Neuron (in vitro differentiated cells): ENCODE measurements at regions not wholly inside any gene's neighbourhood (a gene's known extent, or its start where the extent isn't known, plus 50 kb on each side); places are given as distances from the start of the nearest gene placed in this dataset.

Experiments
- H2AFZ ChIP-seq: one replicate; pipeline ENCODE4 v1.6.1; 2013; ENCODE audit warnings: low read depth, mild to moderate bottlenecking, inconsistent platforms, low read length, moderate library complexity
- H3K27me3 ChIP-seq: one replicate; pipeline ENCODE4 v1.6.1; 2013; ENCODE audit warnings: low read length; ENCODE audit not compliant: insufficient read depth
- H3K36me3 ChIP-seq: one replicate; pipeline ENCODE4 v1.6.1; 2013; ENCODE audit warnings: low read length; ENCODE audit not compliant: insufficient read depth
- H3K4me1 ChIP-seq: one replicate; pipeline ENCODE4 v1.6.1; 2013; ENCODE audit warnings: low read length; ENCODE audit not compliant: insufficient read depth
- H3K4me3 ChIP-seq: 2 replicates; pipeline ENCODE4 v1.5.1; 2013; ENCODE audit warnings: mild to moderate bottlenecking, low read length, moderate library complexity
- H3K9me3 ChIP-seq: one replicate; pipeline ENCODE4 v1.6.1; 2013; ENCODE audit warnings: low read length

DNA sequence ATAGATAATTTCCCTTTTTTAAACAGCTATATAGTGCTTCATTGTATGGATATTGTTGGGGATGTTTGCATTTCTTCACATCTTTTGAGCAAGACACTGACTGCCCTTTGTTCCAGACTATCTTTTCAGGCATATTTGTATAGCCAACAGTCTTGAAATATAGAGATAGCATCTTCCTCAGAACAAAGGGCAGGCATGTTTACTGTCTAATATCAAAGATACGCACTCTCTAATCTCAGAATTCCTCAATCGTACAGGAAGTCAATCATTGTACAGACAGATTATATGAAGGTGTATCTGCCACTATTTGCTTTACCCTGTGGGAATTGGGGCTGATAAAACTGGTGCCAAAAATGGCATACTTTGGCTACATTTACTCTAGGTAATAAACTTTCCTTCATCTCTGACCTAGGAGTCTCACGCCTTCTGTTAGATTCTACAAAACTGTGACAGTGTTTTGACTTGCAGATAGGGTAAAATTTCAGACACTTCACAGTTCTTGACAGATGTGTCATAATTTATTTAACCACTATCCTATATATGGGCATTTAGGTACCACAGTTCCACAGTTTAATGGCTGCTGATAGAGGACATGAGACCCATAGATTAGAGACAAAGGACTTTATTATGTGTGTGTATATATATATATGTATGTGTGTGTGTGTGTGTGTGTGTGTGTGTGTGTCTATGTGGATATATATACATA lies 321.0 kb downstream of the IGSF11 start:
- H3K9me3 ChIP-seq, result no peaks in the 10 kb centered on the region
- no peaks in the 10 kb centered on the region for H3K27me3 ChIP-seq
- no peak overlapping the region for H3K4me3 ChIP-seq
- H3K4me1 ChIP-seq, result no peaks in the 10 kb centered on the region
- no peak overlapping the region for H2AFZ ChIP-seq
- no peaks in the 10 kb centered on the region for H3K36me3 ChIP-seq

DNA sequence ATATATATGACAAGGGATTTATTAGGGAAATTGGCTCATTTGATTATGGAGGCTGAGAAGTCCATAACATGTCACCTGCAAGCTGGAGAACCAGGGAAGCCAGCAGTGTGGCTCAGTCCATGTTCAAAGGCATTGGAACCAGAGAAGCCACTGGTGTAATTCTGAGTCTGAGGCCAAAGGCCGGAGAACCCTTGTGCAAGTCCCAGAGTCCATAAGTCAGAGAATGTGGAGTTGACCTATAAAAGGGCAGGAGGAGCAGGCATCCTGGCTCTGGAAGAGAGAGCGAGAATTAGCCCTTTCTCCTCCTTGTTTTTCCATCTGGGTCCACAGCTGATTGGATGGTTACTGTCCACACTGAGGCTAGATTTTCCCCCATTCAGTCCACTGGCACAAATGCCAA lies 319.8 kb downstream of the IGSF11 start:
- Histone ChIP-seq H3K9me3 (no peaks in the 10 kb centered on the region), H3K4me1 (no peaks in the 10 kb centered on the region), H3K36me3 (no peaks in the 10 kb centered on the region), H2AFZ (no peak overlapping the region), H3K27me3 (no peaks in the 10 kb centered on the region), H3K4me3 (no peak overlapping the region)

DNA sequence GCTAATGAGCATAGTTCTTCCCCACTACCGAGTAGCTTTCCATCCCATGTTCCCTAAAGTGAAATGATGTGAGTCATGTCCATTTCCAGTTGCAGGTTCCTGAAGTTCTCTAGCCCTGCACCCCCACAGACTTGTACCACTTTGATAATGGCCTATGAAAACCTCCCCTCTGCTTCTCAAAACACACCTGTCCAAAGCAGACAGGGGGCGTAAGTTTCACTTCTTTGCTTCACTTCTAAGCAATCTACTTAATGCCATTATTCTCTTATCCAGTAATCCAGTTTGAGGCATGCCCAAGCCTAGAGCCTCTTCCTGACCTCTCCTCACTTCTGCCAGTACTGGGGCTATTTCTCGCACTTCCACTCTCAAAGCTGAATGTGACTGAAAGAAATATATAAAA lies 305.1 kb downstream of the IGSF11 start:
- Histone ChIP-seq H2AFZ (no peak overlapping the region), H3K36me3 (no peaks in the 10 kb centered on the region), H3K9me3 (no peaks in the 10 kb centered on the region), H3K27me3 (no peaks in the 10 kb centered on the region), H3K4me3 (no peak overlapping the region), H3K4me1 (no peaks in the 10 kb centered on the region)

DNA sequence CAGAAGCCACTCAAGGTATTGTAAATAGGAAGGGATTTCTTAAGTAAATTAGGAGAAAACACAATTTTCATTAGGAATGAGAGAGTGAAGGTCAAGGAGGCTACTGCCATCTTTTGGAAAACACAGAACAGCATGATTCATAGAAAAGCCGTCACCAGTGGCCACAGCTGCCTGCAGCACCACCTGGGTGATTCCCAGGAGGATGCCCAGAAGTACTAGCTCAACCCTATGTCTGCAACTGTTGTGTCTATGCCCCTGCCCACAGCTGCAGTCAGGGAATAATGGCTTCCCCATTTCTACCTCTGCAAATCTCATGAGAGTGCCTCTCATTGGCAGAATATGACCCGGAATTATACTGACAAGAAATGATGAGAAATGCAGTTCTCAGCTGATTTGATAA lies 300.0 kb downstream of the IGSF11 start:
- Histone ChIP-seq H3K36me3 (no peaks in the 10 kb centered on the region), H3K4me3 (no peak overlapping the region), H3K4me1 (no peaks in the 10 kb centered on the region), H3K27me3 (no peaks in the 10 kb centered on the region), H2AFZ (no peak overlapping the region), H3K9me3 (no peaks in the 10 kb centered on the region)

DNA sequence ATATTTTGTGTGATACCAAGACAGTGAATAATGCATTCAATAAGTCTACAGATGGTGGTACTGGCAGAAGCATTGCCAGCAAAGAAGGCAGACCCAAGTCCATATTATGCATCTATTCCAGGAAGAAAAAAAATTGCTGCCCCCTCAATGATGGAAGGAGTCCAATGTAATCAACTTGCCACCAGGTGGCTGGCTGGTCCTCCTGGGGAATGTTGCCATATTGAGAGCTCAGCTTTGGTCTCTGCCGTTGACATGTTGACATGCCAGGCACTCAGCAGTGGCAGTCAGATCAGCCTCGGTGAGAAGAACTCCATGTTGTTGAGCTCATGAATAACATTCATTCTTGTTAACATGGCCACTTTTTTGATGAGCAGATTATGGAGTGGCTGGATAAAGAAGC lies 298.5 kb downstream of the IGSF11 start:
- no peak overlapping the region for H3K4me3 ChIP-seq
- H3K4me1 ChIP-seq, result no peaks in the 10 kb centered on the region
- H2AFZ ChIP-seq, result no peak overlapping the region
- H3K36me3 ChIP-seq, result no peaks in the 10 kb centered on the region
- H3K27me3 ChIP-seq, result no peaks in the 10 kb centered on the region
- no peaks in the 10 kb centered on the region for H3K9me3 ChIP-seq

DNA sequence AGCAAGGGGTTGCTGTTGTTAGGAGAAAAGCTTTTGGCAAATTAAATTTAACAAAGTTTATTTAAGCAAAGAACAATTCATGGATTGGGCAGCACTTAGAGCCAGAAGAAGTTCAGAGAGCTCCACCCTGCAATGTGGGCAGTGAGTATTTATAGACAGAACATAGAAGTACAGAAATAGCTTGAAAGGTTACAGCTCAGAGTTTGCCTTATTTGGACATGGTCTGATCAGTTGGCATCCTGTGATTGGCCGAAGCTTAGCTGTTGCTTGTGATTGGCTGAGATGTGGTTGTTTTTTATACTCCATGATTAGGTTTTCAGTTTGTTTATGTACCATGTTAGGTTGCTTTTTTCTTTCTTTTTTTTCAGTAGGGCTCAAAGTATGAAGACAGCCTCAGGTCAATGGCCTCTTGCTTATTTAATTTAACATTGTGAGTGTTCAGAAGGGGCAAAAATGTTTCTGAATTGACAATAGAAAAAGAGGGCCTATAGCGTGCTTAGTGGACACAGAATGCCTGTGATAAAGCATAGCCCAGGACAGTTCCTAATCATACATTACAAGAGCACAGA lies 293.8 kb downstream of the IGSF11 start:
- Histone ChIP-seq H2AFZ (no peak overlapping the region), H3K4me3 (no peak overlapping the region), H3K9me3 (no peaks in the 10 kb centered on the region), H3K36me3 (no peaks in the 10 kb centered on the region), H3K27me3 (no peaks in the 10 kb centered on the region), H3K4me1 (no peaks in the 10 kb centered on the region)

DNA sequence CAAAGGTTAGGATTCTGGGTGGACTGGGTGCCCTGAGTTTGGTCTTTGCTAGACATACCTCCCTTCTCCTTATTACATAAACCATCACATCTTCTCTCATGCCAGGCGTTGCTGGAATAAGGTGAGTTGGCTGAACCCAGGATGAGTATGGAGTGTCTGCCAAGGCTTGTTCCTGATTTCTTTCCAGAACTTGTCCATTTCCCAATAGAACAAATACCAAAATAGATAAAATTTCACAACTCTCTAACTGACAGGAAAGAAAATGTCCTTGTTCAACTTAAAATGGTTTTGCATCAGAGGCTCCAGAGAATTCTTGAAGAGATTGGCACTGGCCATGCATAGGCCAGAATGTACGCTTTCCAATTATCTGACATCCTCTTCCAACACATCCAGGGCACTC lies 291.9 kb downstream of the IGSF11 start:
- Histone ChIP-seq H2AFZ (no peak overlapping the region), H3K4me3 (no peak overlapping the region), H3K9me3 (no peaks in the 10 kb centered on the region), H3K4me1 (no peaks in the 10 kb centered on the region), H3K36me3 (no peaks in the 10 kb centered on the region), H3K27me3 (no peaks in the 10 kb centered on the region)

DNA sequence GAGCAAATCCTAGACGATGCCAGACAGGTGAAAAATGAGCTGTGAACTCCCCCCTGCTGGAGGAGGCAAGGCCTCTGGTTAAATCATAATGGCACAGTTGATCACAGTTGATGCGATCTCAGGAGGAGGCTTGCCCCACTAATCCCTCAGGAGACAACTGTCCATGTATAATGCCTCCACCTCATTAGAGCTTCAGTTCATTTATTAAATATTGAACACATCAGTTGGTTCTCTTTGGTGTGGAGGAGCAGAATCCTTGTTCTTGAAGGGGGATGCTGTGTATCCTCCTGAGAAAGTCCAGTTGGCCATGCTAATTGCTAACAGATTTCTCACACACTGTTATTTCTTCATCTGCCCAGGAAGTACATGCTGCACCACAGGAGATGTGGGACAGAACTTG lies 290.5 kb downstream of the IGSF11 start:
- H3K4me3 ChIP-seq, result no peak overlapping the region
- no peaks in the 10 kb centered on the region for H3K4me1 ChIP-seq
- H2AFZ ChIP-seq, result no peak overlapping the region
- no peaks in the 10 kb centered on the region for H3K9me3 ChIP-seq
- H3K27me3 ChIP-seq, result no peaks in the 10 kb centered on the region
- no peaks in the 10 kb centered on the region for H3K36me3 ChIP-seq

DNA sequence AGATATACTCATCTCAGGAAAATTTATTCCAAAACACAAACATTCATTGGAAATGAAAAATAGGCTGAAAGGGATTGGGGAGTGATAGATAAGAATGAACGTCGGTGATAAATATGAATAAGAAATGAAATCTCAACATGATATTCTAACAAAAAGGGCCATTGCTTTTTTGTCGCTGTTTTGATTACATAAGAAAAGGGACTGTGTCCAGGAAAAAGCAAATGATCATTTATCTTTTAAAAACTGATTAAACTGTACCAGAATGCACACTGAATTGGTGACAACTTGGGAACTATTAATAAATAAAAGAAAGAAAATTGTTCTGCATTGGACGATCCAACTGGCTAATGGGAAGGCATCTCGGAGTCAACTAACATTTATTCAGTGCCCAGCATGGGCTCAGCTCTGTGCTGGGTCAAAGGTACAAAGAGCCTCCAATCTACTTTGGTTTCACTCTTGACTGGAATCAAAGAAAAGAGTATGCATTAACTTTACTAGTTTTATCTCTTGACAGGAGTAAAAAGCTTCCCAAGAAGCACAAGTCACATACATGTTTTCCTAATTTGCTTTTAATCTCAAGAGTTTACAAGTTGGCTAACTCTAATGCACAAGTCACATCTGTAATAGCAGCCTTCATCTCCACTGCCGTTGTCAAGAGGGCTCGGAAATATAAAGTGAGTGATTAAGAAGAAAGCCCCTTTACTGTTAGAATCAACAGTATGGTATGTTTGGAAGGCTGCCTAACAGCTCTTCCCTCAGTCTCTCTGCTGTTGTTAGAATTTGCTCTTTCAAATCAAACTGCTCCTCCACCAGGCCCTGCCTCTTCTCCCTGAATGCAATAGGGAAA lies 280.0 kb downstream of the IGSF11 start:
- Histone ChIP-seq H3K36me3 (no peaks in the 10 kb centered on the region), H3K4me3 (no peak overlapping the region), H3K27me3 (no peaks in the 10 kb centered on the region), H3K4me1 (no peaks in the 10 kb centered on the region), H3K9me3 (no peaks in the 10 kb centered on the region), H2AFZ (no peak overlapping the region)

DNA sequence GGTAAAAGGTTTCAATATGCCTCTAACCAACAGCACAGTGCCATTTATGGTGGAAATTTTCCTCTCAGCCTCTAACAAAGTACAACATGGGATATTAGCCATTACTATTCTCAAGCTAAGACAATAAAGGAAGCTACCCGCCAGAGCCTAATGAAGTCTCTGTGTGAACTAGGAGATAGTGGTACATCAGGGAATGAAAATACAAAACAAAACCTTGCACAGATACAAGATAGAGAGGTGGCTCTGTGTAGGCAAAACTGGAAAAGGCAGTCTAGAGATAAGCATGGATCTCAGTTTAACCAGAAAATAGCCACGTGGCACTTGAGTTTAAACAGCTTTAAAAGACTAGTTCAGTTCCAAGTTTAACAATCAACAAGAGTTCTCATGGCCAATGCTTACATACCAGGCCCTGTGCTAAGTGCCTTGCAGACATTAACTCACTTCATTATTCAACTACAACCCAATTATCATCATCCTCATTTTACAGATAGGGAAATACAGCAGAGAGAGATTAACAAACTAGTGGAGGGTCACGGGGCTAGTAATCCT lies 279.3 kb downstream of the IGSF11 start:
- no peak overlapping the region for H3K4me3 ChIP-seq
- H3K36me3 ChIP-seq, result no peaks in the 10 kb centered on the region
- H3K9me3 ChIP-seq, result no peaks in the 10 kb centered on the region
- no peaks in the 10 kb centered on the region for H3K4me1 ChIP-seq
- H3K27me3 ChIP-seq, result no peaks in the 10 kb centered on the region
- no peak overlapping the region for H2AFZ ChIP-seq

DNA sequence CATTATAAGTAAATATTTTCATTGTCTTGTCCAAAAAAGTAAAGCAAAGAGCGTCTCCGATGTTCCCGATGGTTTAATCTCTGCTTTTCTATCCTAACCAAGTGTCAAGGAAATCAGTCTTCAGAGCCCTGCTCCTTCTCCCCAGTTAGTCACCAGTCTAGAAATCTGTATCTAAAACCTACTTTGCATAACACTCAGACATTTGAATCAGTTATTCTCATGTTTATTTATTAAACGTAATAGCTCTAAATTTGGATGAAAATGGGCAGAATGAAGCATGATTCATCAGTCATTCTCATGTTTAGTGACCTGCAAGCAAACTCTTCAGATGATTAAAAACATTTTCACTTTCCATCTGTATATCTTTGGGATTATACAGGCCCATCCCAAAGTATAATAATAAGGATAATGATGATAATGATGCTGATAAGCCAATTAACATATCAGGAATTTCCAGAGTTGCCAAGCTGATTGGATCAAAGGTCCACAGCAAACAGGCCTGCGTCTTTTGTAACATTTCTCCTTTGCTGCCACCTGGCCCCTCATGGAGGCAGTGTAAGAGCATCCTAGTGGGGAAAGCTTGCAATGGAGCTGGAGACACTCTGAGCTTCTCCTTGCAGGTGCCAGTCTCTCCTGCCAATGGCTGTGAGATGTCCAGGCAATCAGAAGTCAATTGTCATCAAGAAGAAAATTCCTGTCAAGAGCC lies 273.9 kb downstream of the IGSF11 start:
- no peaks in the 10 kb centered on the region for H3K27me3 ChIP-seq
- no peaks in the 10 kb centered on the region for H3K9me3 ChIP-seq
- no peaks in the 10 kb centered on the region for H3K4me1 ChIP-seq
- H3K36me3 ChIP-seq, result no peaks in the 10 kb centered on the region
- H2AFZ ChIP-seq, result no peak overlapping the region
- H3K4me3 ChIP-seq, result no peak overlapping the region

DNA sequence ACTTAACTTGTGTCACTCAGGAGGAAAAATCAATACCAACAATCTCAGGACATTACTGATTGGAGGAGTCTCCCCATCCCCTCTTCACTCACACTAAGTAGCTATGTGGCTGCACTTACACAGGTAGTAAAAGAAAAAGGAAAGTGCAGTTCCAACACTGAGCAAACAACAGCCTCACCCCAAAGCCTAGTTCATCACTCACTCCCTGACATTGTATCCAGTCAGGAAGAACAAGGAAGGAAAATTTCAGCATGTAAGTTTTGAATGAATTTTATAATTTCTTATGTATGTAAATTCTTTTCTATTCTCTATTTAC lies 273.4 kb downstream of the IGSF11 start:
- Histone ChIP-seq H3K27me3 (no peaks in the 10 kb centered on the region), H3K36me3 (no peaks in the 10 kb centered on the region), H2AFZ (no peak overlapping the region), H3K4me3 (no peak overlapping the region), H3K4me1 (no peaks in the 10 kb centered on the region), H3K9me3 (no peaks in the 10 kb centered on the region)
